GM12872 (cell line): ENCODE measurements at regions not wholly inside any gene's neighbourhood (a gene's known extent, or its start where the extent isn't known, plus 50 kb on each side); places are given as distances from the start of the nearest gene placed in this dataset.

Experiments
- CTCF ChIP-seq: IDR thresholded peaks from 3 replicates; pipeline ENCODE4 v1.5.1; 2011; ENCODE audit warnings: low read depth, mild to moderate bottlenecking, low read length, moderate library complexity; ENCODE audit not compliant: insufficient read depth

GRCh38 chr18:57923611-57924010, 120.4 kb upstream of the NEDD4L start:
- no peak for TF ChIP-seq CTCF

GRCh38 chr18:57922885-57923284, 119.8 kb upstream of the ATP8B1 start:
- no peak for TF ChIP-seq CTCF

- TF ChIP-seq CTCF = no peak
Measured at GRCh38 chr18:57921708-57922107, 118.6 kb upstream of the ATP8B1 start.

- no peak for TF ChIP-seq CTCF
Measured at GRCh38 chr18:57920036-57920435, 116.9 kb upstream of the ATP8B1 start.

- TF ChIP-seq CTCF = no peak
Measured at GRCh38 chr18:57918601-57919000, 115.5 kb upstream of the ATP8B1 start.

- TF ChIP-seq CTCF = no peak
Measured at GRCh38 chr18:57916684-57917083, 113.6 kb upstream of the ATP8B1 start.

- TF ChIP-seq CTCF = no peak
Measured at GRCh38 chr18:57915865-57916582, 112.9 kb upstream of the ATP8B1 start.

- no peak for TF ChIP-seq CTCF
Measured at GRCh38 chr18:57915248-57915647, 112.1 kb upstream of the ATP8B1 start.
